ENCODE measurements at regions not wholly inside any gene's neighbourhood (a gene's known extent, or its start where the extent isn't known, plus 50 kb on each side); places are given as distances from the start of the nearest gene placed in this dataset.

DNA sequence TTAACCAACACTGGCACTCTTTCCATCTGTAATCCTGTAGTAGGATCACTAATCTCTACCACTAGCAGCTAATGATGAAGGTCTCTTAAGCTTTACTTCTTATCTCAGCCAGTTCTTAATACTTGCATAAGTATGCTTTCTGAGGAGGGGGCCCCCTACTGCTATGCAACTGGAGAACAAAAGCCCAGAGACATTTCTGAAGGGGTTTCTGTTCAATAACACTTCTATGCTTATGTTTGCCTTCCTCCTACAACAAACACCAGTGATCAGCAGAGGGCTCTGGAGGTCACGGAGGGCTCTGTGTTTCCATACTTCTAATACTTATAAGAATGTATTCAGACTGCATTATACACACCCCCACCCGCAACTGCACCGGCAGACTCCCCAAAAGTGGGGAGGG, 215.8 kb downstream of the BARHL2 start:
- H3K4me1 ChIP-seq (ENCODE audit: insufficient read depth, low read length) = peaks cover 6% of the 10 kb centered on the region; the same call in 1 of the 2 replicates
- no peak overlapping the region for H3K9ac ChIP-seq (ENCODE audit: low read depth, low read length)
- H3K9me3 ChIP-seq (ENCODE audit: control insufficient read depth, insufficient read depth, low read length) = no peaks in the 10 kb centered on the region
- H3K36me3 ChIP-seq (ENCODE audit: insufficient read depth, low read length) = no peaks in the 10 kb centered on the region

DNA sequence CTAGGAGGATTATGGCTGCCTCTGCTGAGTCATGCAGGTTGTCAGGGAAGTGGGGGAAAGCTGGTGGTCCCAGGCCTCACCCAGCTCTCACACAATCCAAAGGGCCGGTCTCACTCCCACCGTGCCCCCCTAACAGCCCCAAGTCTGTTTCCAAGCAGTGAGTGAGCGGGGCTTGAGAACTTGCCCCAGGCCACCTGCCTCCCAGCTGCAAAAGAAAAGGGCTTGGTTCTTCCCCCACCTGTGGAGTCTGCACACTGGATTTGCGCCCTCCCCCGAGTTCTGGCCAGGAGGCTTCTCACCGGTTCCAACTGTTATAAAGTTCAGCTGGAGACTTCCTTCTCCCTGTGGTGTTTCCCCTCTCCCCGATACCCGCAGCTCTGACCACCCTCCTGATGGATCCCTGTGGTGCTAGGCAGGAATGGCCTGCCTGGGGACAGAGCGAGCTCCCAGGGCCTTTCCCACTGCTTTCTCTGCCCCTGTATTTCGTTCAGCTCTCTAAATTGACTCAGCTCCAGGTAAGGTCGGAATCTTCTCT, 222.3 kb downstream of the BARHL2 start:
- no peaks in the 10 kb centered on the region for H3K36me3 ChIP-seq (ENCODE audit: insufficient read depth, low read length)
- no peaks in the 10 kb centered on the region for H3K9me3 ChIP-seq (ENCODE audit: control insufficient read depth, insufficient read depth, low read length)
- peaks cover 4% of the 10 kb centered on the region; the same call in 1 of the 2 replicates for H3K4me1 ChIP-seq (ENCODE audit: insufficient read depth, low read length)
- no peak overlapping the region for H3K9ac ChIP-seq (ENCODE audit: low read depth, low read length)

DNA sequence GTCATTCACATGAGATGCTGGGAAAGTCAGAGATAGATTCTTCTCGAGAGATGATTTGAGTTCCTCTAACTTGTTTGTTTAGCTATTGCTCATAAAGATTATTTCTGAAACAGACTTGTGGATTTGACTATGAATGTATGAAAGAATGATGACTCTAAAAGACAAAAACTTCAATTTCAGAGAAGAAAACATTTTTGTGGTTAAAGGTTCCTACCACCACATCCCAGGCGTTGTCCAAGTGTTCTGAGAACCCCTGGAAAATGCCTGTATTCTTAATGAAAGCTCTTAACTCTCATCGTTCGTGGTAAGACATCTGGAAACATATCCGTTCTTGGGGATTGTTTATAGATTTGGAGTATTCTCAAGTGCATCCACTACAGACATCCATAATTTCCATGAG, 228.7 kb downstream of the BARHL2 start:
- Histone ChIP-seq H3K4me1 (ENCODE audit: insufficient read depth, low read length) (no peaks in the 10 kb centered on the region), H3K9ac (ENCODE audit: low read depth, low read length) (no peak overlapping the region), H3K36me3 (ENCODE audit: insufficient read depth, low read length) (no peaks in the 10 kb centered on the region), H3K9me3 (ENCODE audit: control insufficient read depth, insufficient read depth, low read length) (no peaks in the 10 kb centered on the region)

DNA sequence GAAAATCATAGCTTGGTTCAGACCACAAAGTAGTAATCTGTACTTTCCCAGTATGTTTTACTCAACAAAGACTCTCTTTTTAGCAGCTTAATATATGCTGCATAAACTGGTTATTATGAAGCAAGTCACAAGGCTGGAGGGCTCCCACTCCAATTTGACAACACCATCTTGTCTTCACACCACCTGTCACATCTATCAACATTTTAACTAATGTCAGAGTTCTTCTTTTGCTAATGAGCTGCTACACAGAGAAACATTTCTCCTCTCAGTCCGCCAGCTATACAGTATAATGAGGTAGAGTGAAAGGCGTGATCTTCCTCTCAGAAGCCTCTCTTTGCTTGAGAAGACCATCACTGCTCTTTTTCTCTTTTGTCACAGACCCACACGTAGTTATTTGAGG, 230.1 kb downstream of the BARHL2 start:
- H3K9ac ChIP-seq (ENCODE audit: low read depth, low read length) = no peak overlapping the region
- H3K36me3 ChIP-seq (ENCODE audit: insufficient read depth, low read length) = no peaks in the 10 kb centered on the region
- no peaks in the 10 kb centered on the region for H3K4me1 ChIP-seq (ENCODE audit: insufficient read depth, low read length)
- H3K9me3 ChIP-seq (ENCODE audit: control insufficient read depth, insufficient read depth, low read length) = no peaks in the 10 kb centered on the region

DNA sequence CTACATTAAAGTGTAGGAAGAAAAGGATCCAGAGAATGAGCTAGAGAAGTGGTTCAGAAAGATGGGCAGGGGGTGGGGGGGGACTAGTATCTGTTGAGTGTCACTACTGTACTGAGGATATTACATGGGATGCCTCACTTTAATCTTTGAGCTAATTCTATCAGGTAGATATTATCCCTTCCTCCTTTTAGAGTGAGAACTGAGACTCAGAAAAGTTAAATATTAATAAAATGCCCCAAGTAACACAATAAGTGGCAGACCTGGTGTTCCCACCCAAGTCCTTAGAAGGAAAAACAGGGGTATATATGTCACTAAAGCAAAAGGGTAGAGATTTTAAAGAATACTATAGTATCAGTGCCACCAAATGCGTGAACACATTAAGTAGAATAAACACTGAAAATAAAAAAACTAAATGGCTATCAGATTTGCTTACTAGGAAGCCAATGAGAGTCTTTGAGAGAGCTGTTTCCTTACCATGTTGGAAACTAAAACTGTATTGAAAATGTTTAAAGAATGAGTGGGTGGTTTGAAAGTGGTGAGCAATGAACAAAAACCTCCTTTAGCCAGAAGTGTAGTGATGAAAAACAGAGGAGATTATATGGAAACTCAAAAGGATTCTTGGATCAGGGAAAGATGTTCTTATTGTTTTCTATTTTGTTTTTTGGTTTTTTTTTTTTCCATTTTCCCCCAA, 230.8 kb downstream of the BARHL2 start:
- Histone ChIP-seq H3K4me1 (ENCODE audit: insufficient read depth, low read length) (no peaks in the 10 kb centered on the region), H3K9ac (ENCODE audit: low read depth, low read length) (no peak overlapping the region), H3K36me3 (ENCODE audit: insufficient read depth, low read length) (no peaks in the 10 kb centered on the region), H3K9me3 (ENCODE audit: control insufficient read depth, insufficient read depth, low read length) (no peaks in the 10 kb centered on the region)

DNA sequence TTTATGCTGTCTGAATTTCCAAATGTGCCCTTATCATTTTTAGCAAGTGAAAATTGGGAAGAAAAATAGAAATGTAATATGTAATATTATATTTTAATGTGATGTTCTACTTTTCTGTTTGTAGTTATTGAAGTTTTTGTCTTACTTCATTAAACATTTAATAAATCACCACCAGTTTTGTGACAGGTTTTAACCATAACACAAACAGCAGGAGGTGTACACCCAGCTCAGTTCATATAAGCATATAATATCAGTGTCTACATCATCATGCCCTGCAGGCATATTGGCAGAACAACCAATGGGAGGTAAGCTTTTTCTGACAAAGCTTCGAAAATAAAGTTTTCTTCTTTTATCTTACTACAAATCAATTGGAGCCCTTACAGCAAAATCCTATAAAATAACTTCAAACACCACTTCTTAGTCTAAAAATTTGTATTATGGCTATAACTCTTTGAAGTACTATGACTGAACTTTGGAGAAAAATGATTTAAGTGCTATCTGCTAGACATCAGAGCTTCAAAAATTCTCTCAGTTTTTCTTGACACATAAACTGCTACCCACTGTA, 236.7 kb downstream of the BARHL2 start:
- Histone ChIP-seq H3K4me1 (ENCODE audit: insufficient read depth, low read length) (no peaks in the 10 kb centered on the region), H3K9me3 (ENCODE audit: control insufficient read depth, insufficient read depth, low read length) (no peaks in the 10 kb centered on the region), H3K36me3 (ENCODE audit: insufficient read depth, low read length) (no peaks in the 10 kb centered on the region), H3K9ac (ENCODE audit: low read depth, low read length) (no peak overlapping the region)

DNA sequence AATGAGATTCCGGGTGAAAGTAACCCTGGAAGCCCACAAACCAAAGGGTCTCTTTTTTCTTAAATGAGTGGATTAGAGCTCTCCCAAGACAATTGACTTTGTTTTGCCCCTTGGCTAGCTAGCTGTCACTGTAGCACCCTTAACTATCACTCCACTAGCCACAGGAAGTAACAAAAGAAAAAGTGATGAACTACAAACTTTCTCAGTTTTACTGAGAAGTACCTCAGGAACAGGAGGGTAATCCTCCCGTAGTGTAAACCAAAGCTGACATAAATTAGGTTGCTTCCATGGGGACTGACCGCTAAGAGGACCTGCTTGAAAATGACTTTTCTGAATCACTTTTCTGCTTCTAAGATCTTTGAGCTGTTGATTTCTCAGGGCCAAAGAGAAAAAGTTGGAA, 240.1 kb downstream of the BARHL2 start:
- Histone ChIP-seq H3K9me3 (ENCODE audit: control insufficient read depth, insufficient read depth, low read length) (no peaks in the 10 kb centered on the region), H3K36me3 (ENCODE audit: insufficient read depth, low read length) (no peaks in the 10 kb centered on the region), H3K4me1 (ENCODE audit: insufficient read depth, low read length) (no peaks in the 10 kb centered on the region), H3K9ac (ENCODE audit: low read depth, low read length) (no peak overlapping the region)

DNA sequence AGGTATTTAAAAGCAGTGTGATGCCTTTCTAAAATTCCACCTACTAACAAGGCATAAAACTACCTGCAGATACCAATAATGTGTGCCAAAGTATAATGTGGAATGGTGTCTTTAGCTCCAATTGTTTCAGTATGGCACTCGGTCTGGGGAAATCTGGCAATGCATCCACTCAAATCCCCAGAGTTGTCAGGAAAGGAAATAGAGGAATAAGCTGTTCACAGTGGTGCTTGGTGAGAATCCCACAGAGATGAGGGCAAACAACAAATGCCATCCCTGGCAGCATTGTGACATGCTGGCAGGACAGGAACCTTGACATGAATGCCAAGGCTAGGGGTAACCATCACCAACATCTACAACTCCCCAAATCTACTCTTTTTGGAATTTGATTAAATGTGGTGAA, 240.7 kb downstream of the BARHL2 start:
- Histone ChIP-seq H3K9me3 (ENCODE audit: control insufficient read depth, insufficient read depth, low read length) (no peaks in the 10 kb centered on the region), H3K9ac (ENCODE audit: low read depth, low read length) (no peak overlapping the region), H3K4me1 (ENCODE audit: insufficient read depth, low read length) (no peaks in the 10 kb centered on the region), H3K36me3 (ENCODE audit: insufficient read depth, low read length) (no peaks in the 10 kb centered on the region)

DNA sequence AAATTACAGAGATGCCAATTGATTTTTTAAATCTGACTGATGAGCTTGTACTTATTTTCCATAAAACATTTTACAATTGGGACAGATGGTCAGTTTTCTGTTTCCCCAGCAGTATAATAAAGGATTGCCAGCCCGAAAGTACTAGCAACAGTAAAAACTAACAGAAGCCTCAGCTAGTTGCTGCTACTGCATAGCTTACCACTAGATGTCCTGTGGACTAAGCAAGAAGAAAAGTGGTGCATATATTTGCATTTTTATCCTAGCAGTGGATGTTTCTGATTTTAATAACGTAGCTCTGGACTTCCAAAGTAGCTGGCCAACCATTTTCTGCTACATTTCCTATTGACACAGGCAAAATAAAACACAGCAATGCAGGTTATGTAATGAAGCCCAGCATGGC, 241.5 kb downstream of the BARHL2 start:
- no peaks in the 10 kb centered on the region for H3K4me1 ChIP-seq (ENCODE audit: insufficient read depth, low read length)
- H3K36me3 ChIP-seq (ENCODE audit: insufficient read depth, low read length) = no peaks in the 10 kb centered on the region
- no peaks in the 10 kb centered on the region for H3K9me3 ChIP-seq (ENCODE audit: control insufficient read depth, insufficient read depth, low read length)
- no peak overlapping the region for H3K9ac ChIP-seq (ENCODE audit: low read depth, low read length)

DNA sequence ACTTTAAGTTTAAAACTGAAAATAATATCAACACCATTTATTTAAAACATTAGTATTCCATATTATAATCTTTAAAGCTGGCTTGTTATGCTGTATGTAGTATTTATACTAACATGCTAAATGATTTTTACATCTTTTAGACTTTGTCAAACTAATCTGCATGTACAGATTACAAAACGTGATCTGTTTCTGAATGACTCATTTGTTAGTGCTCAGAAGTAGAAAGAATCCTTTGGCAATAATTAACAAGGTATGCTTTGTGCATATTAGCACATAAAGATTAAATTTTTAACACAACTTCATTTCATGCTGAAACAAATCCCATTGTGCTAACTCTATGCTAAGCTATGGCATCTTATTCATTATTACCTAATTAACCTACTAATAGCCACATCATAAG, 242.4 kb downstream of the BARHL2 start:
- H3K9ac ChIP-seq (ENCODE audit: low read depth, low read length) = no peak overlapping the region
- no peaks in the 10 kb centered on the region for H3K4me1 ChIP-seq (ENCODE audit: insufficient read depth, low read length)
- H3K9me3 ChIP-seq (ENCODE audit: control insufficient read depth, insufficient read depth, low read length) = no peaks in the 10 kb centered on the region
- no peaks in the 10 kb centered on the region for H3K36me3 ChIP-seq (ENCODE audit: insufficient read depth, low read length)

DNA sequence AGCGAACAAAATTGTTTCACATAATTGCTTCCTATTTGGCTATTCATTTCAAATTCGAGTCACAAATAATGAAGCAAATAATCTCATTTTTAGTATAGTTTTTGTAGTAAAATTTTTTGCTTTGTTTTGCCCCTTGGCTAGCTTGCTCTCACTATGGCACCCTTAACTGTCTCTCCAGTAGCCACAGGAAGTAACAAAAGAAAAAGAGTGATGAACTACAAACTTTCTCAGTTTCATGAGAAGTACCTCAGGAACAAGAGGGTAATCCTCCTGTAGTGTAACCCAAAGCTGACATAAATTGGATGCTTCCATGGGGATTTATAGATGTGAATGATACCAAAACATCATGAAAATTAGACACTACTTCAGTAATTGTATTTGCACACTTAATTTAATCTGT, 242.9 kb downstream of the BARHL2 start:
- no peak overlapping the region for H3K9ac ChIP-seq (ENCODE audit: low read depth, low read length)
- H3K4me1 ChIP-seq (ENCODE audit: insufficient read depth, low read length) = no peaks in the 10 kb centered on the region
- no peaks in the 10 kb centered on the region for H3K9me3 ChIP-seq (ENCODE audit: control insufficient read depth, insufficient read depth, low read length)
- H3K36me3 ChIP-seq (ENCODE audit: insufficient read depth, low read length) = no peaks in the 10 kb centered on the region

DNA sequence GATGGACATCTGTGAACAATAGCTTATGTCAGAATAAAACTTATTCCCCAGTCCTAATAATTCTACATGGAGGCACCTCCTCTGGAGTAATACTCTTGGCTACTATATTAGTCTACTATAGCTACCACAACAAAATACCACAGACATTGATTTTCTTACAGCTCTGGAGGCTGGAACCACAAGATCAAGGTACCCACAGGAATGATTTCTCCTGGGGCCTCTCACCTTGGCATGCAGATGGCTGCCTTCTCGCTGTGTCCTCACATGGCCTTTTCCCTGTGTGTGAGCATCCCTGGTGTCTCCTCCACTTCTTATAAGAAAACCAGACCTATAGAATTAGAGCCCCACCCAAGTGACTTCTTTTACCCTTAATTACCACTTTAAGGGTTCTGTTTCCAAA, 244.3 kb downstream of the BARHL2 start:
- no peaks in the 10 kb centered on the region for H3K36me3 ChIP-seq (ENCODE audit: insufficient read depth, low read length)
- no peak overlapping the region for H3K9ac ChIP-seq (ENCODE audit: low read depth, low read length)
- H3K9me3 ChIP-seq (ENCODE audit: control insufficient read depth, insufficient read depth, low read length) = no peaks in the 10 kb centered on the region
- H3K4me1 ChIP-seq (ENCODE audit: insufficient read depth, low read length) = no peaks in the 10 kb centered on the region

DNA sequence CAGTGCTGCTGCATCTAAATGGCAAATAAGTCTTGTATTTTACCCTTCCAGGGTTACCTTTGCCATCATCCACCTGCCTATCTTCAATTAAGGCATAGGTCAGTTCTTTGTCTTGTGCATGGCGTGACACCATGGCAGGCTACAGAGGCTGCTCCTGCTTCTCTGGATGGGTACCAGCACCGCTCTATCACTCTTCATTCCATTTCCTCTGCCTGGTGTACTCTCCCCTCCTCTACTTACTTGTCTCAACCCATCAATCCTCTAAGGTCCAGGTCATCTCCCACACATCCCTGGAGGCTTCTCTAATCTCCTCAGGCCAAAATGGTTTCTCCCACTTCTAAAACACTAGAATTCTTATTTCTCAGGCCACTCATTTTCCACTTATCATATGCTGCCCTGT, 257.5 kb downstream of the BARHL2 start:
- H3K4me1 ChIP-seq (ENCODE audit: insufficient read depth, low read length) = no peaks in the 10 kb centered on the region
- no peaks in the 10 kb centered on the region for H3K36me3 ChIP-seq (ENCODE audit: insufficient read depth, low read length)
- H3K9me3 ChIP-seq (ENCODE audit: control insufficient read depth, insufficient read depth, low read length) = no peaks in the 10 kb centered on the region
- H3K9ac ChIP-seq (ENCODE audit: low read depth, low read length) = no peak overlapping the region

DNA sequence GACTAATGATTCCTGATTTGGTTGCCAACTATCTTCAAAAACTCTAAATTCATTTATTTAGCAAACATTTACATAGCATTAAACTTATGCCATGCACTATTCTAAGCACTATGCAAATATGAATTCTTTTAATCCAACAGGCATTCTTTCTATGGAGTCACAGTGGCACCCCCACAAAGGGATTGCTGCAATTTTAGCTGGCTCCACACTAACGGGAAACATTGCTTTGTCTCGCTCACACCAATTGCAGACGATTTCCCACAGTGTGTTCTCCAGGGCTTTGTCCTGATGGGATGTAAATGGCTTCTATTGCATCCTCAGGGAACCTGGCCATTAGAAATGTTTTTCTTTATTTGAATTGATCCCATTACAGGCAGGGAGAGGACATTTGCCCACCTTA, 259.1 kb downstream of the BARHL2 start:
- Histone ChIP-seq H3K4me1 (ENCODE audit: insufficient read depth, low read length) (no peaks in the 10 kb centered on the region), H3K9me3 (ENCODE audit: control insufficient read depth, insufficient read depth, low read length) (no peaks in the 10 kb centered on the region), H3K9ac (ENCODE audit: low read depth, low read length) (no peak overlapping the region), H3K36me3 (ENCODE audit: insufficient read depth, low read length) (no peaks in the 10 kb centered on the region)

DNA sequence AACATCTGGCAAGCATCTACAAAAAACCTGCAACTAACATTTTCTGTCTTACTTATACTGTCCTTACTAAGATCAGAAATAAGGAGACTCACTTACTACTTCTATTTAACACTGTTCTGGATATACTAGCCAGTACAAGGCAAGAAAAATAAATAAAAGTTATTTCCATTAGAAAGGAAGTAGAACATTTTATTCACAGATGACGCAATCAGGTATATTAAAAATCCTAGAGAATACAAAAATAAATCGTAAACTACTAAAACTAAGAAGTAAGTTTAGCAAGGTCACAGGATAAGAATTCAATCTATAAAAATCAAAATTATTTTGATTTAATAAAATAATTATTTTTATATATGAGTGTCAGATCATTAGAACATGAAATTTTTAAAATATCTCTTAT, 264.6 kb downstream of the BARHL2 start:
- Histone ChIP-seq H3K9me3 (ENCODE audit: control insufficient read depth, insufficient read depth, low read length) (no peaks in the 10 kb centered on the region), H3K9ac (ENCODE audit: low read depth, low read length) (no peak overlapping the region), H3K36me3 (ENCODE audit: insufficient read depth, low read length) (no peaks in the 10 kb centered on the region), H3K4me1 (ENCODE audit: insufficient read depth, low read length) (no peaks in the 10 kb centered on the region)
